GM18858 (cell line): ENCODE measurements at regions not wholly inside any gene's neighbourhood (a gene's known extent, or its start where the extent isn't known, plus 50 kb on each side); places are given as distances from the start of the nearest gene placed in this dataset.
A peak's percentile ranks its signal among the peaks of the same experiment; 100 is the strongest.

ENCODE experiments used
- ATAC-seq: cut with Tn5 transposase; IDR thresholded peaks from one replicate; pipeline ENCODE4 v1.9.1; 2021; ENCODE audit not compliant: unreplicated experiment

GRCh38 chr5:109917154-109917546 is 227.4 kb downstream of the MAN2A1 start:
- no peak for ATAC-seq

DNA sequence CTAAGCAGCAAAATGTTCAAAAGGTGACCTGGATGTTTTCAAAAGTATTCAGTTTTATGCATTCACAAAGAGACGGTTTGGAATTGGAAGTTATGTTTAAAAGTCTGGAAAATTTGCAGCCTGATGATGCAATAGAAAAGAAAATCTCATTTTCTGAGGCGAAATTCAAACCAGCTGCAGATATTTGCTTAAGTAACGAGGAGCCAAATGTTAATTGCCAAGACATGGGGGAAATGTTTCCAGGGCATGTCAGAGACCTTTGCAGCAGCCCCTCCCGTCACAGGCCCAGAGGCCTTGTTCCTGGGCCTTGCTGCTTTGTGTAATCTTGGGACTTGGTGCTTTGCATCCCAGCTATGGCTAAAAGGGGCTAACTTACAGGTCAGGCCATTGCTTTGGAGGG is 228.2 kb downstream of the MAN2A1 start:
- no peak for ATAC-seq

- ATAC-seq = no peak
These were observed 231.0 kb downstream of the MAN2A1 start for GRCh38 chr5:109920736-109921135.

- no peak for ATAC-seq
These were observed 232.1 kb downstream of the MAN2A1 start for GRCh38 chr5:109921735-109922380.

GRCh38 chr5:109922381-109922995 is 232.8 kb downstream of the MAN2A1 start:
- ATAC-seq = no peak

- ATAC-seq = no peak
These were observed 233.5 kb downstream of the MAN2A1 start for GRCh38 chr5:109923205-109923604.

DNA sequence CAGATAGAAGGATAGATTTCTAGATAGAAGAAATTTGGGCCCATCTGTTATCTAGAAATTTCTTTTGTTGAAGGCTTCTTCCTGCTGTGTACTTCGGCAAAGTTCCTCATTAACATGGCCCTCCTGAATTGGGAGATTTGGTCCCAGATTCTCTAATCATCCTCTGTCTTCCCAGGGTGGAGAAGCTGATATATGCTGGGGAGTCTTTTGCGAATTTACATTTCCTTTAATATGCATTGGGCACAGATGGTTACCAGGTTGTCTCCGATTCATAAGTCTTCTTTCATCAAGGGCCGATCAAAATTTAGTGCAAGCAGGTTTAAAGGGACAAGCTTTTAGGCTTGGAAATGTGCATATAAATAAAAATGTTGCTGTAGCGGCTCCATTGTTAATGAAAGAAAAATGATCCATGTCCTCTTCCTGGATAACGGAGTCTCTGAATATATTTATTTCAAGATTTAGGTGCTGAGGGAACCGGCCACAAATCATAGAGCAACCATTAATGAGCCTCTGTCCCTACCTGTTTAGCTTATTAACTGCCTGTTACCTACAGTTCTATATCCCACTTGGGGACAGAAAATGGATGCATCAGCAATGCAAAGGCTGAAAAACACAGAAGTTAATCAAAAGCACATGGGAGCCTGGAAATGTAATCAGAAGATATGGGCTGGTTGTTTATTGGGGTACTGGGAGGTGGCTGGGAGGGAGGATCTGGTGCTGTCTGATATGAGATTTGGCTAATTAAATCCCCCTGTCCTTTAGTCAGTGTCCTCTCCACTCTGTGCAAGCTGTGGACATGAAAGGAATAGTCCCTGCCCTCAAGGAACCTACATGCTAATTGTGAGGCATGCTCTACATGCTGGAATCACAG is 234.7 kb downstream of the MAN2A1 start:
- no peak for ATAC-seq

DNA sequence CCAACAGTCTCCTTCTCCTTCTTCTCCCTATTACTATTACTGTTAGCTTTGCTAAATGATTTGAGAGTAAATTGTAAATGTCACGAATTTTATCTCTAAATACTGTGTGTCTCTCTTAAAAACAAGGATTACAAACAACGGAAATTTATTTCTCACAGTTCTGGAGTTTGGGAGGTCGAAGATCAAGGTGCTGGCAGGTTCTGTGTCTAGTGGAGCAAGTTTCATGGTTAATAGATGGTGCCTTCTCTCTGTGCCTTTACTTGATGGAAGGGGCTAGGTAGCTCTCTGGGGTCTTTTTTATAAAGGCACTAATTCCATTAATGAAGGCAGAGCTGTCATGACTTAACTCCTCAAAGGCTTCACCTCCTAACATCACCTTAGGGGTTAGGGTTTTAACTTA is 237.9 kb downstream of the MAN2A1 start:
- ATAC-seq = no peak

DNA sequence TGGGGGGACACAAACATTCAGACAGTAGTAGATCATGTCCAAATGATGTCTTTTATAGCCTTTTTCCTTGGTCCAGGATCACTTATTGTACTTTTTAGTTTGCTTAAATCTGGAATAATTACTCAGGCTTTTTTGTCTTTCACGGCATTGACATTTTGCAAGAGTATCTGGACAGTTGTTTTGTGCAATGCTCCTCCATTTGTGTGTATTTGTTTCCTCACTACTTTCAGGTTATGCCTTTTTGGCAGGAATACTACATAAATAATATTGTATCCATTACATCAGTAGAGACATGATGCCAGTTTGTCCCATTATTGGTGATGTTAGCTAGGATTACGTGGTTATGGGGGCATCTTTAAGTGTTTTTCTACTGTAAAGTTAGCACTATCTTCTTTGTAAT is 238.3 kb downstream of the MAN2A1 start:
- no peak for ATAC-seq

DNA sequence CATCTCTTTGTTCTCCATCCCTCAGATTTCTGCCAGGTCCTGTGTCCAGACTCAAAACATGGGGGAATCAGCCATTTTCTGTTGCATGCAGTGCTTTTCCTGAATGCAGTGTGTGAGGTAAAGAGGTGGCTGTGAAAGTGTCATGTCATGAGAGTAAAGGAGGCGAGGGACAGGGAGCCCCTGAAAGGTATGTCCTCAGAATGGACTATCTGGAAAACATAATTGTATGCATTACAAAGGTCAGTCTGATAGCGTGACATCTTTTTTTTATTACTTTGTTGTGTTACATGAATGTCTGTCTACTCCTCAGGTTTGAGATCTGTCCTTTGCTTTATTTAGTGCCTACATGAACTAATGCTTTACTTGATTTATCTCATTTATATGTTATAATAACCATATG is 239.1 kb downstream of the MAN2A1 start:
- ATAC-seq = no peak

GRCh38 chr5:109929376-109929775 is 239.6 kb downstream of the MAN2A1 start:
- no peak for ATAC-seq

GRCh38 chr5:109929911-109930310 is 240.2 kb downstream of the MAN2A1 start:
- no peak for ATAC-seq

GRCh38 chr5:109931049-109931780 is 241.5 kb downstream of the MAN2A1 start:
- no peak for ATAC-seq

DNA sequence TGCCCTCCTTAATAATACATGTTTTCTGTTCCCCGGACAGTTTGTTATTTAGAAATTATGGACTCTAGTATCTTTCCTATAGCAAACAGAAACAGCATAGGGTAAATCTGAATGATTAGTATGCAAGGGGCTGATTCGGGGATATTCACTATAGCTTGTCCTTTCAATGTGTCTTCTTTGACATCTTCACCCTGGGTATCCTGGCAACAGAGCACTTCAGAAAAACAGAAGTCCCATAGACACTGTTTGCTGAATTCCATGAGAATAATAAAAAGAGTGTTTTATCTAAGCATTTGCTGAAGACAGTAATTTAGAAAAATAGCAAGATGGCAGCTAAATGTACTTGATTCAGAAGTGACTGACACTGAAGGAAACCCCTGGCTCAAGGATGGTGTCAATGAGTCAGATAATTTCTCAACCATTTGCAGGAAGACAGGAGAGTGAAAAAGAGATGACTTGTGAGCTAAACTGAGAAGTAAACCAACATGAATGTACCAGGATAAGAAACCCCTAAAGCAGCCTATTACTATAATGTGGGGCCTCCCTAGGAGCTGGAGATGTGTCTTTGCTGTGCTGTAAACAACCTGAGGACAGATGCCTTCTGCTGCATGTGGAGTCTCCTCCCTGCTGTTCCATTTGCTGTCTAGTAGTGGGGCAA is 246.2 kb downstream of the MAN2A1 start:
- ATAC-seq = no peak

DNA sequence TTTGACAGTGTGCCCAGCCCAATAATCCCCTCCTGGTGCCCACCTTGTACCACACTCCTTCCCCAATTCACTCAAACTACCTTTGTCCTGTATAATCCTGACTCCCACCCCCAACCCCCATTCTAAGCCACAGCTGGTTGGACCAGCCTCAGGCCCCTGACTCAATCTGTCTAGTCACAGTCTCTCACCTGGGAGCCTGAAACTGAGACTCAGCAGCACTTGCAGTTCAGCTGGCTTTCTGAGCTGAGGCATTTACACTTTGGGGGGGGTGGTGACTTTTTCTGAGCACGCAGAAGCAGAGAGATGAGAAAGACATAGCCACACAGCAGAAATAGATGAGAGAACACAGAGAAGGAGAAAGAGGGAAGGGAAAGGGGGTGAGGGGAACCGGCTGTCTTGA is 247.3 kb downstream of the MAN2A1 start:
- peak; percentile 84 for ATAC-seq

DNA sequence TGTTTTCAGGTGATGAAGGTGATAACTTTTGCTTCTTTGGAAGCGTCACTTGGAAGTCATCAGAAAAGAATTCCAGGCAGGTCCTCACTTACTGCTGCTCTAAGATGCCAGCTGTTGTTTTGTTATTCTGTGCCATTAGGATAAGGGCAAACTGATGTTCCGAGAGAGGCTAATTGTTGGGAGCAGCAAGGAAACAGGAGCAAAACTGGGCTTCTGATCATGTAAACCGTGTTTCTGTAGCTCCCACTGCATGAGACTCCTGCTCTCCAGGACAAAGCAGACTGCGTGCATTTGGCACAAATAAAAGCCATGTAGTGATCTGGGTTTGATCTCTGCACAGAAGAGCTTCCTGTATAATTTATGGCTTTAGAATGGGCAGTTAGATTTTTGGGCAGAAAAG is 248.2 kb downstream of the MAN2A1 start:
- no peak for ATAC-seq

DNA sequence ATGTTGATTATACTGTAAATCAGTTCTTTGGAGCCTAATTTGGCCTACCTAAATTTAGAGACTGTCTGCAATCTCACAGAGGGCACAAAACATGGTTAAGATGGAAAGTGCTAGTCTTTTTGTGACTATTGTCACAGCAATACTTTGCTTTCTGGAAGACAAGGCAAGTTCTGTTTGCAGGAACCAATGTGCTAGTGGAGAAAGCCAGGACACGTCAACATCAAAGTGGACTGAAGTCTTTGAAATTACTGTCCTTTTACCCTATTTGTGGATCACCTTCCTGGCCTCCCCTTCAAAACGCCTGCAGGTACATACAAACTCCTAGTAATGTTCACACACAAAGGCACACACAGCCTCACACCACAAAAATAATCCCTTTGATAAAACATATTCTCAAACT is 248.7 kb downstream of the MAN2A1 start:
- ATAC-seq = no peak

DNA sequence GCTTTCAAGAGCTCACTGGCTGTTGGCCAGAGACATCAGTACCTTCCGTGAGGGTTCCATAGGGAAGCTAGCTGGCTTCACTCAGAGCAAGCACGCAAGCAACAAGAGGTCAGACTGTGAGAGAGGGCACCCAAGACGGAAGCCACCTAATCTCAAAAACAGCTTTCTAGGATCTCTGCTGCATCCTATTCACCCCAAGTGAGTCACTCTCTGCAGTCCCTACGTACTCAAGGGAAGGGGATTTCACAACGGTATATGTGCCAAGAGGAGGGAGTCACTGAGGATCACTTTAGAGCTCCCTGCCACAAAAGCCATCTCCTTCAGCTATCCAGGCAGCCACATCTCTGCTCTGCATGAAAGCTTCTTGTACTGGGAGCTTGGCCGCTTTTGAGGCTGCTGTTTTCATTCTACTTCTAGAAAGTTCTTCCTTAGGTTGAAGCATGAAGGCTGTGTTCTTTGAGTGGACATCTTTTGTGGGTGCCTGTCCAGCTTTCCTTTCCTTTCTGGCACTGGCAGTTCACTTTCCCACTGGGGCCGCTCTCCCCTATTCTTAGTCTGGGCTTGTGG is 249.5 kb downstream of the MAN2A1 start:
- ATAC-seq = no peak

DNA sequence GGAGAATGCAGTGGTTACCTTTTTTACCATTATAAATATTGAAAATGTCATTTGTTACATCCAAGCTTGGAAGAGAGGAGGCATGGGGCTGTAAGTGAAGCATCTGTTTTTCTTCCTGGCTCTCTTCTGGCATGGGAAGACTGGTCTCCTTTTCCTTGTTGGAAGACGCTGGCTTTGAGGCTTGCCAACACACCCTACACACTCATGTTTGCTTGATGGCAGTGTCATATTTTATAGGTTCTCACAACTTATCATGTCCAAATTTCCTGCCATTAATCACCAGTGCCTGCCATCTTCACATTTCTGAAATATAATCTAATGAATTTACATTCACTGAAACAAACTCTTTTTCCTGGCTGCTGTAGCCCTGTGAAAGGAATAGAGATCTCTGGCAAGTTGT is 252.9 kb downstream of the MAN2A1 start:
- ATAC-seq = no peak

DNA sequence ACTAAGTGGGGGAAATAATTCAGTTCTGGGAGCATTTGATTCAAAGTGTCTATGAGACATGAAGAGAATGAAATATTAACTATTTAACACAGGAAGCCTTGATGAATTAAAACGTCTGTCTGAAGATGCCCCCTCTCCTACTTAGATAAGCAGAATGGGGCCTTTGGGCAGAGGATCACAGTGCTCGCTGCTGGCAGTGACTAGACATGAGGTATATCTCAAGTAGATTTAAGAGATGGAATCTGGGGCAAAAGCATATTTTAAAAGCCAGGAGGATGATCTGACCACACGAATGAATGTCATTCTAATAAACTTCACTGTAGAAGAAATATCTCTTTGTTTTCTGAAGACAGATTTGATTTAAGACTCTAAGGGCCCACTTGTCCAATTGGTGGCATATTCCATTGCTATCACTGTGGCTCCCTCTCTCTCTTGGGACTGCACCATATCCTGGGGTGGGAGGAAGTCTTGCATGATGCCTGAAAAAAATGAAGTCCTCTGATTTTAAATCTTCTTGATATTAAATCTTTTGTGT is 254.0 kb downstream of the MAN2A1 start:
- no peak for ATAC-seq
